ENCODE measurements at regions not wholly inside any gene's neighbourhood (a gene's known extent, or its start where the extent isn't known, plus 50 kb on each side); places are given as distances from the start of the nearest gene placed in this dataset.
A peak's percentile ranks its signal among the peaks of the same experiment; 100 is the strongest.

DNA sequence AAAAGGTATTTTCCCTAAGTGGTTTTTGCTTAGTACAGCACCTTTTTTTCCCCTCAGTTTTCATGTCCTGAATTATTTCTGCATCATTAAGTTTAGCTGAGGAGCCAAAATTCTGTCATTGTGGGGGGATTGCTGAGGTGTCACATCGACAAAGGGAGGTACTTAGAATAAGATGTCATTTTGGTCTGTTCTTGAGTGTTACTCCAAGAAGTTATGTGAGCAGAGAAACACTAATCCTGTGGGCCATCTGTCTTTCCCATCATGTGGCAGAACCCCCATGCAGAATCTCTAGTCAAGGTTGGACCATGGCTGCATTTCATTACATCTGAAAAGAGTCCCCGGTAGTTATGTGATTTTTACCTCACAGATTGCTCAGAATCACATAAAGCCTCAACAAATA lies 167.8 kb upstream of the CENPW start:
- Histone ChIP-seq H3K9ac (ENCODE audit: insufficient read depth, low read length) (no peak overlapping the region), H3K27me3 (ENCODE audit: control insufficient read depth, insufficient read depth, low read length) (no peaks in the 10 kb centered on the region), H3K27ac (ENCODE audit: insufficient read depth, low read length) (no peak overlapping the region), H3K9me3 (ENCODE audit: control insufficient read depth, insufficient read depth, low read depth, low read length) (no peaks in the 10 kb centered on the region), H3K4me2 (ENCODE audit: extremely low read depth, insufficient read depth, low read length) (no peak overlapping the region), H3K4me1 (ENCODE audit: control insufficient read depth, extremely low read depth, insufficient read depth, low read length) (no peaks in the 10 kb centered on the region), H3K36me3 (ENCODE audit: control insufficient read depth, insufficient read depth, low read length) (no peaks in the 10 kb centered on the region), H3K4me3 (replicated peaks in 1 of 4; ENCODE audit: control extremely low read depth in 1 of 4, insufficient read depth in 1 of 4, low read depth in 3 of 4, low read length in 4 of 4) (no peak overlapping the region), H3K79me2 (ENCODE audit: control insufficient read depth, insufficient read depth, low read length) (no peaks in the 10 kb centered on the region), H4K20me1 (ENCODE audit: control insufficient read depth, extremely low read depth, insufficient read depth, low read length) (no peaks in the 10 kb centered on the region), H2AFZ (ENCODE audit: low read length) (no peak overlapping the region)
- TF ChIP-seq, protein P1, sequence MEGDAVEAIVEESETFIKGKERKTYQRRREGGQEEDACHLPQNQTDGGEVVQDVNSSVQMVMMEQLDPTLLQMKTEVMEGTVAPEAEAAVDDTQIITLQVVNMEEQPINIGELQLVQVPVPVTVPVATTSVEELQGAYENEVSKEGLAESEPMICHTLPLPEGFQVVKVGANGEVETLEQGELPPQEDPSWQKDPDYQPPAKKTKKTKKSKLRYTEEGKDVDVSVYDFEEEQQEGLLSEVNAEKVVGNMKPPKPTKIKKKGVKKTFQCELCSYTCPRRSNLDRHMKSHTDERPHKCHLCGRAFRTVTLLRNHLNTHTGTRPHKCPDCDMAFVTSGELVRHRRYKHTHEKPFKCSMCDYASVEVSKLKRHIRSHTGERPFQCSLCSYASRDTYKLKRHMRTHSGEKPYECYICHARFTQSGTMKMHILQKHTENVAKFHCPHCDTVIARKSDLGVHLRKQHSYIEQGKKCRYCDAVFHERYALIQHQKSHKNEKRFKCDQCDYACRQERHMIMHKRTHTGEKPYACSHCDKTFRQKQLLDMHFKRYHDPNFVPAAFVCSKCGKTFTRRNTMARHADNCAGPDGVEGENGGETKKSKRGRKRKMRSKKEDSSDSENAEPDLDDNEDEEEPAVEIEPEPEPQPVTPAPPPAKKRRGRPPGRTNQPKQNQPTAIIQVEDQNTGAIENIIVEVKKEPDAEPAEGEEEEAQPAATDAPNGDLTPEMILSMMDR (conservative IDR thresholded peaks at IDR 0.05 in 1 of 2, IDR thresholded peaks at IDR 0.05 in 1 of 2; ENCODE audit: low read depth in 1 of 2, low read length in 2 of 2) = no peak
- no peak for TF ChIP-seq EZH2 (IDR thresholded peaks at IDR 0.05; ENCODE audit: low read length, missing control alignments)
- DNase-seq (ENCODE audit: low read depth in 2 of 2) = peak in 1 of 2 donors; percentile 38

DNA sequence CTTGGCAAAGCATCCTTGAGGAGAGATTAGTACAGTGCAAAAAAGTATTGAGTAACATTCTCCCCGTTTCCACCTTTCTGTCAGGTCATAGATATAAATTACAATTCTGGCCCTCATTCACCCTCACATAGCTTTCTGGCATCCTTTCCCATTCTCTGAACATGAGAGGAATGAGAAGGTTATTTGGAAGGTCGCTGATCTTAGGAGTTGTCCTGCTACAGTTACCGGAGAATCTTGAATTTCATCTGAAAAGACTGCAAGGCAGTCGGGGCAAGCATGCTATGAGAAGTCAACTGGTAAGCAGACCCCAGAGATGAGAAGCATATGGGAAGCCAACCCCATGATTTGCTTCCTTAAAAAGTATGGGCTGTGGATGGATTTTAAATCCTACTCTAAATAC lies 166.7 kb upstream of the CENPW start:
- no peak overlapping the region for H2AFZ ChIP-seq (ENCODE audit: low read length)
- no peaks in the 10 kb centered on the region for H3K27me3 ChIP-seq (ENCODE audit: control insufficient read depth, insufficient read depth, low read length)
- no peak overlapping the region for H3K4me2 ChIP-seq (ENCODE audit: extremely low read depth, insufficient read depth, low read length)
- H3K4me1 ChIP-seq (ENCODE audit: control insufficient read depth, extremely low read depth, insufficient read depth, low read length) = no peaks in the 10 kb centered on the region
- DNase-seq (ENCODE audit: low read depth in 2 of 2) = no peak
- H3K79me2 ChIP-seq (ENCODE audit: control insufficient read depth, insufficient read depth, low read length) = no peaks in the 10 kb centered on the region
- H3K9me3 ChIP-seq (ENCODE audit: control insufficient read depth, insufficient read depth, low read depth, low read length) = no peaks in the 10 kb centered on the region
- H3K36me3 ChIP-seq (ENCODE audit: control insufficient read depth, insufficient read depth, low read length) = no peaks in the 10 kb centered on the region
- TF ChIP-seq, protein P1 (conservative IDR thresholded peaks at IDR 0.05 in 1 of 2, IDR thresholded peaks at IDR 0.05 in 1 of 2; ENCODE audit: low read depth in 1 of 2, low read length in 2 of 2) = no peak
- no peak for TF ChIP-seq EZH2 (IDR thresholded peaks at IDR 0.05; ENCODE audit: low read length, missing control alignments)
- no peak overlapping the region for H3K4me3 ChIP-seq (replicated peaks in 1 of 4; ENCODE audit: control extremely low read depth in 1 of 4, insufficient read depth in 1 of 4, low read depth in 3 of 4, low read length in 4 of 4)
- H3K27ac ChIP-seq (ENCODE audit: insufficient read depth, low read length) = no peak overlapping the region
- no peak overlapping the region for H3K9ac ChIP-seq (ENCODE audit: insufficient read depth, low read length)
- H4K20me1 ChIP-seq (ENCODE audit: control insufficient read depth, extremely low read depth, insufficient read depth, low read length) = no peaks in the 10 kb centered on the region

DNA sequence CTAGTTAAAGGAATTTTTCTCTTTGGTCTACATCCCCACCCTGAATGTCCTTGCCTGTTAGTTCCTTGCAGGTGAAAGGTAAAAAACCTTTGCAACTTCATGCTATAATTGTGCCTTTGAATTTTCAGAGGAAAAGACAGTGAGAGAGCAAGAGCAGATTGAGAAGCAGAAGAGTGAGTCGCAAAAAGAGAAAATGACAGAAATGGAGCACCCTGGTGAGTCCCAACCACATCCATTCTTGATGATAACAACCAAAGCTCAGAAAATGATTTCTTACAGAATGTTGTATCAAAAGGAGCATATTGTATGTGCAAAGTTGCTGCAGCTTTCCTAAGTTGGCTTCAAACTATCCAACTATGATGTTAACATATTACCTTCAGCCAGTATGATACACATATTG lies 165.2 kb upstream of the CENPW start:
- TF ChIP-seq, protein P1 (conservative IDR thresholded peaks at IDR 0.05 in 1 of 2, IDR thresholded peaks at IDR 0.05 in 1 of 2; ENCODE audit: low read depth in 1 of 2, low read length in 2 of 2) = no peak
- TF ChIP-seq EZH2 (IDR thresholded peaks at IDR 0.05; ENCODE audit: low read length, missing control alignments) = no peak
- H3K27me3 ChIP-seq (ENCODE audit: control insufficient read depth, insufficient read depth, low read length) = no peaks in the 10 kb centered on the region
- DNase-seq (ENCODE audit: low read depth in 2 of 2) = no peak
- no peaks in the 10 kb centered on the region for H3K9me3 ChIP-seq (ENCODE audit: control insufficient read depth, insufficient read depth, low read depth, low read length)
- H3K79me2 ChIP-seq (ENCODE audit: control insufficient read depth, insufficient read depth, low read length) = no peaks in the 10 kb centered on the region
- H3K36me3 ChIP-seq (ENCODE audit: control insufficient read depth, insufficient read depth, low read length) = no peaks in the 10 kb centered on the region
- no peak overlapping the region for H3K9ac ChIP-seq (ENCODE audit: insufficient read depth, low read length)
- H3K4me2 ChIP-seq (ENCODE audit: extremely low read depth, insufficient read depth, low read length) = no peak overlapping the region
- H2AFZ ChIP-seq (ENCODE audit: low read length) = no peak overlapping the region
- no peaks in the 10 kb centered on the region for H4K20me1 ChIP-seq (ENCODE audit: control insufficient read depth, extremely low read depth, insufficient read depth, low read length)
- H3K4me1 ChIP-seq (ENCODE audit: control insufficient read depth, extremely low read depth, insufficient read depth, low read length) = no peaks in the 10 kb centered on the region
- no peak overlapping the region for H3K4me3 ChIP-seq (replicated peaks in 1 of 4; ENCODE audit: control extremely low read depth in 1 of 4, insufficient read depth in 1 of 4, low read depth in 3 of 4, low read length in 4 of 4)
- H3K27ac ChIP-seq (ENCODE audit: insufficient read depth, low read length) = no peak overlapping the region

Data from fibroblast of lung (primary cell).